RCC 7860 (cell line): ENCODE measurements at regions not wholly inside any gene's neighbourhood (a gene's known extent, or its start where the extent isn't known, plus 50 kb on each side); places are given as distances from the start of the nearest gene placed in this dataset.

ENCODE experiments used
- DNase-seq: peaks from one replicate; pipeline ENCODE4 v3.0.0-alpha.2; 2015; ENCODE audit warnings: low spot score
- FAIRE-seq: peaks from 2 replicates; lab custom pipeline; 2012; peaks lifted over from hg19 to GRCh38; lab: Jason Lieb, UNC

DNA sequence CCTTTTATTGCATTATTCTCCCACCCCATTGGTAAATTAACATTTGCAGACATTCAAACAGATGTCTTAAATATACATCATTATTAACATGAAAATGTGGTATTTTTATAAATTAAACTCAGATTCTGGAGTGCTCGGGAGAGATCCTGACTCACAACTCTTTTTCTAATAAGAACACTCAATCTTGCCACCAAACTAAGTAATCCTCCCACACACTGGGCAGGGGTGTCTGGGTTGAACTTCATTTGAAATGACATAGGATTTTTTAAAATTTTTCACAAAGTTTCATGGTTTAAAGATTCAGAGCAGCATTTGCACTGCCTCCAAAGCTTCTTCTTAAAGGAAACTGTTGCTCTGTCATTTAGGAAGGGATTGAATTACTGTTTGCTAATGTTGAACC, 754.3 kb downstream of the MECOM start:
- DNase-seq, result no peak
- FAIRE-seq, result no peak

DNA sequence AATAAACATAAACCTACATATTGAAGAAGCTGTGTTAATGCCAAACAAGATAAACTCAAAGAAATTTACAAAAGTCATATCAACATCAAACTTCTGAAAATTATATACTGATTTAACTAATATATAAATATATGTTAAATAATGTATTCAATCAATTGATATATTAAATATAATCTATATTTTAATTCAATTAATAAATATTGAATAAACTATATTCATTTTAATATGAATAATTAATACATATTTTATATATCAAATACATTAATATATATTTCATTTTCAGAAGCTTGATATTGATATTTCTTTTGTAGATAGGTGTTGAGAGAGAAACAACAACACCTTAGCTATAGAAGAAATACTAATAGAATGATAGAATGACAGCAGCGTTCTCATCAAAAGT, 768.1 kb downstream of the MECOM start:
- FAIRE-seq, result peak; percentile 84
- no peak for DNase-seq

DNA sequence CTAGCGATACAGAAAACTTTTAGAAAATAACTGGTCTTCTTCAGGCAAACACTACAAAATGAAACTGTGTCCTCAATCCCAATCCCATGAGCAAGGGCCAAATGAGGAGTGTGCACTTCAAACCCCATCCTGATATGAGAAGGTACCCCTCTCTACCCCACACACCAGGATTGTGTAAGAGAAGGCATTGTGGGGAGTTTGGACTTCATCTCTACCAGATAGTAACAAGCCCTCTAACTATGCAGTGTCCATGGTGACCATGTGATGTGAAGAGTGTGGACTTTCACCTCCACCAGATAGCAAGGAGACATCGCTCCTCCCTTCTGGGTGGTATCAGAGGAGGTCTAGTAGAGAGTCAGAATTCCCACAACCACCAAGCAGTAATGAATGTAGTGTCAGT, 769.3 kb downstream of the MECOM start:
- FAIRE-seq (no peak), DNase-seq (no peak)

DNA sequence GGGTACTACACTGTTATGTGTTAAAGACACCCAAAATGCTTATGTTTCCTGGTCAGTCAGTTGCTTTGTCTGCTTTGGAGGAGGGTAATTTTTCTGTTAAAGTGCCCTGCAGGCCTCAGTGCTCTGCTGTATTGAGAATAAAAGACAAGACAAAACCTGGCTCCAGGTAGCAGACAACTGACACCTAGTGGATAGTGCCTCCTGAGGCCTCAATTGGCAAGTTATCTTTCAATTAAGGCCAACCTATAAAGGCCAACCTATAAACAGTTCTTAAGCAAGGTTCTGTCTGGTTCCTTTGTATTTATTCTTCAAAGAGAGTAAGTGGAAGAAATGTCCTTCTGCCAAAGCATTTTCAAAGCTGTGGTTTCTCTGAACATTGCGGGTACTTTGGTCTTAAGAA, 773.8 kb downstream of the MECOM start:
- FAIRE-seq (no peak), DNase-seq (no peak)

DNA sequence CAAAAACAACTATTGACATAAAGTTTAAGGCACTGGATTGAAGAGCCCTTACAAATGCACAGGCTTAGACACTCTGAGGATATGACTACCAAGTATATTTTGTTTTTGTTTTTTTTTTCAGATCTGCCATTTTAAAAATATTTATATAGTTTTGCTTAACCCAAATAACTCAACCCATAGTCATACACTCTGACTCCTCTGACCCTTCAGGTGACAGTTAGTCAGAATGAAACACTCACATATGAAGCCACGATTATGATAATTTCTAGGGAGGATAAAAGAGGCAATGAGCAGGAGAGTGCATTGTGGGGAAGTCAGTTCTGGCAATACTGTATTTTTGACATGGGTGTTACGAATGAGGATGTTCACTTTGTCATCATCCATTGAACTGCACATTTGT, 774.7 kb downstream of the MECOM start:
- DNase-seq (no peak), FAIRE-seq (no peak)

DNA sequence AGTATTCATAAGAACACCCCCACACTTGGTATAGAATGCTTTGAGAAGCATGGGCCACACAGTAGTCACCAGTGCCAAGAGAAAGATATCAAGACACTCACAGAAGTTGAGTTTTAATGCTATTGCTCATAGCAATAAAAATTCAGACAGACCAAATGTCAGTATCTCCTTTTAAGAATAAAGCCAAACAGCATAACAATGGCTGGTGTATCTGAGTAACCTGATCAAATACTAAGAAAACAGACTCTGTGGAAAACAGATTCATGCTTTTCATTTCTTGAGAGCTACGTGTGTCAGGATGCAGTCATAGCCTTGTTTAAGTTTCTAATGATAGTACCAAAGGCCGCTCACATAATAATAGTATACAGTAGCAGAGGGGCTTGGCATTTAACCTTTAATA, 778.5 kb downstream of the MECOM start:
- FAIRE-seq, result no peak
- no peak for DNase-seq

DNA sequence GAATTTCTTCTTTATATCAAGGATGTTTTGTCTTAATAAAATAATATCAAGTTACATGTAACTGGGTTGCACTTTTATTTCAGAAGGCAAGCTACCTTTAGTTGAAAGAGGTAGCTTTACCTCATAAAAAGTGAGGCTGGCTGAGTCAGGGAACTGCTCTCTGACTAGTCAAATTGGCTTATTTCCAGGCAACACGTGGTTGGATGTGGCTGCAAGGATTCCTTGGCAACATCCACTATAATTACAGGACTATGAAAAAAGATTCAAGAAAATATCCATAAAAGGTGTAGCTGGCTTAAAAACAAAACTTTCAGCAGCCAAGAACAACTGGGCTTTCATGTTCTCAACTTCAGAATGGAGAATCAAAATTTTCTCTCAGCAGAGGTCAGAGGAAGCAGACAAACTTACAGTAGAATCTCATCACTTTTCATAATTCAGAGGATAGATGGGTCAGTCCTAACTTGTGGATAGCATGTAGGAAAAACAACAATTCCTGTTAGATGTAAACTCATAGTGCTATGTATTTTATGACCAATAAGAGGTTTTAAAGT, 779.1 kb downstream of the MECOM start:
- DNase-seq (peak; percentile 65), FAIRE-seq (peak; percentile 86)

DNA sequence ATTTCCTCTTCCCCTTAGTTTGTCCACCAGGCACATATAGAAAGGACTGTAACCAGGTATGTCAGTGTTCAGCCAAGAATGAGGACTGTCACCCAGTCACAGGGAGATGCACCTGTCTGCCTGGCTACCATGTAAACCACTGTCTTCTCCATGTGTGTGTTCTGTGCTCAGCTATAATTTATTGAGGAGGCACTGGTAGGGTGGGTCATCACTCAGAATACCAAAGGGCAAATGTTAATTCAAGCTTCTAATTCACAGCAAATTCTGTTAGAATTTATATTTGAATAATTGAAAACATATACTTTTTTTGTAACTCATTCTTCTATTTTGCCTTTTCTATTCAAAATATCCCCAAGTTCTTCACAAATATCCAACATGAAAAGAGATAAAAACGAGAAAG, 780.4 kb downstream of the MECOM start:
- DNase-seq (no peak), FAIRE-seq (no peak)

DNA sequence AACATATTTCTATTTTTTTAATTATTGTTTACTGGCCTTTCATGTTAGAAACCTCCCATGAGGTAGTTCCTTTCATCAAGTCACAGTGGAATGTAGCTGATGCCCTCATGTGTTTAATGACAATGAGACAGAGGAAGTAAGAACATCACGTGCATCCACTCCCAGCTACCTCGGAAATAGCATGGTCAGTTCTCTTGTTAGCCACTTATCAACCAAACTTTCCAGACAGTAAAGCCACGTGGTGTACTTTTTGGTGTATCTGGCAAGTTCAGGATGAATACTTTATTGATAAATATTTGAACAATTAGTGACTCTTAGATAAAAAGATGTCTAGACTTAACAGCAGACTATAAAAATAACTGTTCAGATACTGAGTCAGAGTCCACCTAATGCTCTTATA, 781.7 kb downstream of the MECOM start:
- DNase-seq (no peak), FAIRE-seq (no peak)

DNA sequence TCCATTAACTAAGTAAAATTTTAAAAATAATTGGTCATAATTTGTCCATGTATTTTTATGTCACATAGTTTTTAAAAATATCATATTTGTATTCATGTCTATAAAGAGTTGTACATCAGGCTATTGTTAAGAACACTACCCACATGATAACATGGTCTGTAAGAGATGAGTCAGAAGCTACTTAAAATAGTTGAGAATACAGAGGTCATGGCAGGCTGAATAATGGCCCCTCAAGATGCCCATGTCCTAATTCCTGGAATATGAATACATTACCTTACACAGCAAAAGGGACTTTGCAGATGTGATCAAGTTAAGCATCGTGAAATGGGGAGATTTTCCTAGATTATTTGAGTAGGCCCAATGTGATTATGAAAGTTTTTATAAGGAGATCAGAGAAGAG, 782.9 kb upstream of the GOLIM4 start:
- DNase-seq (peak; percentile 28), FAIRE-seq (peak; percentile 75)

DNA sequence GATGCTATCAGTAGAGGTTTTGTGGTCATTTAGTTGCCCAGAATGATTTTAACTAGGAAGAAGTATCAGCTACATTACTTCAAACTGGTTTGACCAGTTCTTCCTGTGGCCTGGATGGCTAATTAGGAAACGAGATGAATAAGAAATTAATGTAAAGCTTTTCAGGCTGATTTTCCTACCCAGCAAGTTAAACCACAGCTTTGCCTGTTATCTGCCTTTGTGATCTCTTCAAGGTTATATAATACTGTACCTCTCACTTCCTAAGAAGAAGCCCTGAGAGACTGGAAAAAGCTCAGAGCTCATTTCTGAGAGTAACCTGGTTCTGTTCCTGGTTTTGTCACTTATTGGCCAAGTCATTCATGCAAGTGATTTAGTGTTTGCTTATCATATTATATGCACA, 782.2 kb upstream of the GOLIM4 start:
- no peak for FAIRE-seq
- DNase-seq, result no peak

DNA sequence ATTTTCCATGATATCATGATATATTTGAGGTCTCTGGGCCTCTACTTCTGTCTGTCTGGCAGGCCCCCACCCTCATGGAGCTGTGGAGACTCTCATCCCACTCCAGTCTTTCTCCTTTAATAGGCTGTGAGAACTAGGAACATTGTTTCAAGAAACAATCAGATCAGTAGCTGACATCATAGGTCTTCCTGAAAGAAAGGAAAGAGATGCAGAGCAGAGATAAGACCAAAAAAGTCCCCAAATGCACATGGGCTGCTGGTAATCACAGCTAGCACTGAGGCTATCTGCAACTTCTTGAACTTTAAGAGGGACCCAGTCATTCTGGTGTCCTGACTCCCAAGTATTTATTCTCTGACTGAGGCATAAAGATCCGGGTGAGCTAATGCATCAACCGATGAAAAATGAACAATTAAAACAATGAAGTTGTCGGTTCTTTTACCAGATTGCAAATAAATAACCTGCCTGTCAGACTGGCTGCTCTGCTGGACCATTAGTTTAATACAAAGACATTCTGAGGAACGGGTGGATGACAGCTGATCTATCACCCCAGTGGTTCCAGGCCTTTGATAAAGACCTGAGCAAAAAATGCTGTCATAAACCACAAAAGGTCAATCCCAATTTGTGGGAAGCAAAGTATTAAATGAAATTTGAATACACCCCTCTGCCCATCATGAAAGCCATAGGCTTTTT, 780.8 kb upstream of the GOLIM4 start:
- DNase-seq, result no peak
- FAIRE-seq, result peak; percentile 42

DNA sequence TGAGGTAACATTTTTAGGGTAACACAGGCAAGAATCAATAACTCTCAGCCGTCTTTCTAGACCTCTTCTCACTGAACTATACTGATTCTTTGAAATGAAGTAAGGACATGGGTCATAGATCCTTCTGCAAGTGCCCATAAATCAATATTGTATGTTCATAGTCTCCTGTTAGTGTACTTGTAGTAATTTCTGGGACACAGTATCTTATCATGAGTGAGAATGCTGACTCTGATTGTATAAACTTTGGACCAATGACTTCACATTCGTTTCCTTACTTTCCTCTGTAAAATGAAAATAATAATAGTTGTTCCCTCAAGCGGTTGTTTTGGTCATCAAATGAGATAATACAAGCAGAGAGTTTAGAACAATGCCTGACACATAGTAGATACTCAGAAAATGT, 777.1 kb upstream of the GOLIM4 start:
- DNase-seq (no peak), FAIRE-seq (no peak)

DNA sequence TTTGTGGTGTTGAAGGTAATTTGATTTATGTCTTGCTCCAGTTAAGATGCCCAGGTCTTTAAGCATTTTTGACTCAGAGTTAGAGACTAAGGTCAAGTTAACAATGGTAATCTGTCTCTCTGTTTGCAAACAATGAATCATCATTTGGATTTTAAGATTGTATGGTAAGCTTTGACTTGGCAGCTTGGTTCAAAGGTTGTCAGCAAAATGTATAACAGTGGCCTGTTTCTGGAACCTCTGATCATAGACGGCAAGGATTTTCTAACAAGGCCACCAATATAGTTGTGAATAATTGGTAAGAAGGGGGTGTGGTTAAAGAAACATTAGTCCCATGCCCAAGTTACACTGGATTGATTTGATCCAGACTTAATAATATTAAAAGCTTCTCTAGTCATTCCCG, 775.2 kb upstream of the GOLIM4 start:
- FAIRE-seq, result peak; percentile 78
- peak; percentile 49 for DNase-seq

DNA sequence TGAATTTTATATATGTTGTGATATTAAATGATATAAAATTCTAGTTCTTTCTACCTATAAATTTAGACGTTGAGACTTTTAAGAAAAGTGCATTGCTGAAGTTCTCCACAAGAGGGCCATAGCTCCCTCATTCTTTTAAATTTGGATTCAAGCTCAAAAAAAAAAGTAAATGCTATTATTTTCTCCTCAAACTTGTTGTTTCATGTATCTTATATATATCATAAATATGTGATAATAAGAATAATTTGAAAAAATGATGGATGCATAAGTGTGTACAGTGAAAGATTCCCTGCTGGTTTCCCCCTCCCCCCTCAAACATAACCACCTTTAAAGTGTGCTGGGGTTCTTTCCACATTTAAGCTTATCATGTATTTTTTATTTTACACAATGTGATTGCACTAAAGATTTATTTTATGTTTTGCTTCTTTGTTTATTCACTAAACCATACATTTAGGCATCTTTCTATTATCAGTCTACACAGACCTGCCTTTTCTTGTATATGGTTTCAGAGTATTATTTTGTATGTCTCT, 769.4 kb upstream of the GOLIM4 start:
- DNase-seq (no peak), FAIRE-seq (peak; percentile 87)

DNA sequence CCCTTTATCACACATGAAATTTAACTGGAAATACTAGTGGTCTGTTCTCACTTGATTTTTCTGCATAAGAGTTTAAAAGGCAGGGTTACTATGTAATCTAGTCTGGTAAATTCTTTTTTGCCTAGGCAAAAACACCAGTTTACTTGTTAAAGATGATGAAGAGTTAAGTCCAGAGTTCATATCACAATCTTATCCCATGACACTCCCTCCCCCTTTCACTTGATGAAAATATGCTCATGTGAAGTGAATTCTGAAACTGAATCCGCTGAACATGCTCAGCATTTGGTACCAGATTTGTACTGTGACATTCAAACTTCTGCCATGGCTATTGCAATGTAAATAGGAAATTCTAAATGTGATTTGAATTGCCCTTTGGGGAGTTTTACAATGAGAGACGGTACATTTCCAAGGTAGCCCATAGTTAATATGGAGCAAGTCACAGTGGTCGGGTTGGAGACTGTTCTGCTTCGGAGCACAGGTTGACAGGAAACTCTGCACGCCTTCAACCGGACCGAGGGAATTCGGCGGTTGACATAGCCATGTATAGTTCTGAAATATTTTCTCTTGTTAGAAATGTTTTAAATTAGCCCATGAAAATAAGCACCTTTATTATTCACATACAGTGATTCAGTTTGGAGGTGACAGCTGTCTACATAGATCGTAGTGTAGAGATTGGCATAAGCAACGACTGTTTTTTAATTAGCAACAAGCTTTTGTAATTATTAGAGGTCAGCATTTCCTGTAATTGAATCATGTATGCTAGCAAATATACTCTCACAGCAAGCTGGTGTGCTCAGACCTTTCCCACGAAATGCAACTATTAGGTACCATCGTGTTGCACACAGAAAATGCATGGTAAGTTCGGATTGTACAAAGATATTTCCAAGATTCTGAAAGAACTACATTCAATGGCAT, 768.6 kb upstream of the GOLIM4 start:
- FAIRE-seq (peak; percentile 62), DNase-seq (no peak)

DNA sequence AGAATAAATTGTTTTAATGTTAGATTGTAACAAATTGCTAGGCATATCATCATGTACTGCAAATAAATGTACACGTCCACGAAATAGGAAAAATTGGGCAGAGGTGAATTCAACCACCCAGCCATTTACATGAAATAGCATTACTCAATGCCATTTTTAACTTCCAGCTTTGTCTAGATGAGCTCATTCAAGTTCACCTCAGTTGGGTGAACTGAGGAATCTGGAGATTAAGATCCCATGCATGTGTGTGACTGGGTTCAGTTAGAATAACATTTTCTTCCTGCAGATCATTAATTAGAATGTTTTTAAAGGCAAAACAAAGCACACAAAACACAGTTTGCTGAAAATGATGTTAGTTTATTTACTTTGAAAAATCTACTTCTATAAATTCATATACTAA, 767.8 kb upstream of the GOLIM4 start:
- no peak for DNase-seq
- peak; percentile 90 for FAIRE-seq

DNA sequence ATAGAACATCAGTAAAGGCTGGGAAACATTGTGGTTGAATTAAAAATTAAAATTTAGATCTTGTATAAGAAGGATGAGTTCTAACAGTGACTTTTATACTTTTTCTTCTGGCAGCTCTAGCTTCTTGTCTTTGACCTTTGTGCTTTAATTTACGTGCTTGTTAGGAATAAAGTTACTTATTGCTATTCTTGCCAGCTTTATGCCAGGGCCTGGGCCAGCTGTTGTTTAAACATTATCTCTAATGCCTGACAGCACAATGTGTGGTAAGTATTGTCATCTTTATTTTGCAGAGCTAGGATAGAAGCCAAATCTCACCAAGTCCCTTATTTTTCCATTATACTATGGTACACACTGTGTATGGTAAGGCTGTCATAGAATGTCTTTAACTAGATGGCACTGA, 766.7 kb upstream of the GOLIM4 start:
- FAIRE-seq, result peak; percentile 87

DNA sequence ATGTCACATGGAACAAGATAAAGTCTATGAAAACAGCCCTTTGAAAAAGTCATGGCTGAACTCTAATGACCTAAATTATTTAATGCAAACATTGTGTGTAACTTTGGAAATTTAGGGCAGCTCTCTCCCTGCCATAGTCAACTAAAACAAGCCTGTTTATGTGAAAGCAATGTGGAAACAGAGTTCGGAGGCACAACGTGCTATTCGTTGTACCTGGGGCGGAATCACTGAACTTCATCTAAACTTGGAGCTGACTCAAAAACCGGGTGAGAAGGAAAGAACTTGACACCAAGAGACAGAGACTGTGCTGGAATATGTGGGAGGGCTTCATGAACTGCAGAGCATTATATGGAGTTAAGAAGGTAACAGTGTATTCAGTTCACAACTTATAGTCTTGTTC, 764.9 kb upstream of the GOLIM4 start:
- DNase-seq (no peak), FAIRE-seq (no peak)

More for the DNA sequence above, 766.7 kb upstream of the GOLIM4 start:
- DNase-seq, result no peak

DNA sequence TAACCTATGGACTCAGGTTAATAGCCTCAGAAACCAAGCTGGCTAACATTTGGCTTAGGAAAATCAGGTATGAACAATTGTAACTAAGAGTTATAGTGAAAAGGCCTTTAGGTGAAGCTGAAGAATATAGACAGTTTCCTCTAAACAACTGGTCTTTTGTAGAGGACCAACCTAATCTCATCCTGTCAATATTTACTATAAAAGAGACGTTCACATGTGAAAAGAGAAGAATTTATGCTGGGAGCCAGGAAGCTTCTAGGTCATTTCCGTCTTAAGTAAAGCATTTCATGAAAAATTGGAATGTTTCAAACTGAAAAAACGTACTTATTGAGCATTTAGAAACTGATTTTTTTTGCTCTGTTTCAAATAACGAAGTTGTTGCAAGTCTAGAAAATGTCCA, 764.3 kb upstream of the GOLIM4 start:
- FAIRE-seq (no peak), DNase-seq (no peak)

DNA sequence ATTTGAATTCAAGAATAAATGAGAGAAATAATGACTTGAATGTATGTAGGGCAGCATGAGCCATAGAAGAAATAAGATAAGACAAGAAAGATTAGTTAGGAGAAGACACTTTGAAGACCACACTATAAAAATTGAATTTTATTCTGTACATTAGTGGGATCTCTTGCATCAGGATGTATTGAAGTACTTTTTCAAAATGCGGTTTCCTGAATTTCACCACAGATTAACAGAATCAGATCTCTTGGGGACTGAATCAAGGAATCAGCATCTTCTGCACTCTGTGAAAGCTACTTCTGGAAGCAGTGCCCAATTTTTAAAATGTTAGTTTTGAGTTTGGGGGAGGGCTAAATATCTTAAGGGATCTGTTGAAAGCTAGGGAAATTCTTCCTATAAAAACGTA, 763.9 kb upstream of the GOLIM4 start:
- FAIRE-seq (no peak), DNase-seq (no peak)

DNA sequence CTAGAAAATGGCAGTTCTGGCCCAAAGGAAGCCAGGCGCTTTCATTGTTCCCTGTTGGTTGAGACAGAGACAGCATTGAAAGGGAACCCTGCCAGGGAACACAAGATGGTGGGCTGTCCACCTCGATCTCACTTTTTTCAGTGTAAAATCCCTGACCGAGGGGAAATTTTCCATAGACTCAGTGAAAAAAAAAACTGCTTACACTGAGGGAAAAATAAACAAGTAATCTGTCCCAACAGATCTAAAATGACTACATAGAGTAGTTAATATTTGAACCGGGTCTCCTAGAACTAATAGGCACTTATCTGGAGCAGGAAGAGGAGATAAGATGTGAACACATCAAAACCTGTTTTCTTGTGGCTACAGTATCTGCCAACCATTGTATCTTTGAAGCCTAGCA, 763.4 kb upstream of the GOLIM4 start:
- FAIRE-seq (no peak), DNase-seq (no peak)
